GM23338 (cell line): ENCODE measurements at regions not wholly inside any gene's neighbourhood (a gene's known extent, or its start where the extent isn't known, plus 50 kb on each side); places are given as distances from the start of the nearest gene placed in this dataset.

Experiments used
- CREB1 ChIP-seq: fragments of 250-450 bp; sonication (Bioruptor Pico); IDR thresholded peaks from 2 replicates; pipeline ENCODE4 v1.5.0; 2020; ENCODE audit warnings: low read depth, mild to moderate bottlenecking, moderate library complexity
- EZH2 ChIP-seq: fragments of 200-600 bp; sonication (generic); IDR thresholded peaks from one replicate; pipeline ENCODE4 v1.8.0; 2017; ENCODE audit warnings: antibody characterized with exemption, mild to moderate bottlenecking, low read depth; ENCODE audit not compliant: unreplicated experiment
- EZH2phosphoT487 ChIP-seq: fragments of 200-600 bp; sonication (generic); IDR thresholded peaks from one replicate; pipeline ENCODE4 v1.8.1; 2018; ENCODE audit warnings: antibody characterized with exemption; ENCODE audit not compliant: unreplicated experiment
- JUNB ChIP-seq: IDR thresholded peaks from one replicate; pipeline ENCODE4 v1.6.1; 2016; ENCODE audit warnings: antibody characterized with exemption; ENCODE audit not compliant: unreplicated experiment
- NANOG ChIP-seq: IDR thresholded peaks from 2 replicates; pipeline ENCODE4 v1.6.1; 2016; ENCODE audit warnings: antibody characterized with exemption, borderline replicate concordance
- ZNF331 ChIP-seq: fragments of 250-450 bp; sonication (Bioruptor Pico); IDR thresholded peaks from 2 replicates; pipeline ENCODE4 v1.5.0; 2020; ENCODE audit warnings: low read depth, mild to moderate bottlenecking, moderate library complexity
- TF ChIP-seq, protein P1 (sequence below): fragments of 250-450 bp; sonication (Bioruptor Pico); IDR thresholded peaks from 2 replicates; pipeline ENCODE4 v1.5.0; 2020; ENCODE audit warnings: mild to moderate bottlenecking, moderate library complexity
- TF ChIP-seq, protein P2 (sequence below), 2 experiments: fragments of 200-600 bp in 1 of 2; sonication (generic) in 1 of 2; conservative IDR thresholded peaks; 2 replicates each; pipeline versions ENCODE4 v1.5.1 to v1.6.1; 2016 to 2017; ENCODE audit warnings: antibody characterized with exemption in 2 of 2, low read depth in 2 of 2, mild to moderate bottlenecking in 2 of 2, moderate library complexity in 1 of 2
- TF ChIP-seq, protein P3 (sequence below): IDR thresholded peaks from one replicate; pipeline ENCODE4 v1.6.1; 2018; ENCODE audit warnings: antibody characterized with exemption; ENCODE audit not compliant: unreplicated experiment

DNA sequence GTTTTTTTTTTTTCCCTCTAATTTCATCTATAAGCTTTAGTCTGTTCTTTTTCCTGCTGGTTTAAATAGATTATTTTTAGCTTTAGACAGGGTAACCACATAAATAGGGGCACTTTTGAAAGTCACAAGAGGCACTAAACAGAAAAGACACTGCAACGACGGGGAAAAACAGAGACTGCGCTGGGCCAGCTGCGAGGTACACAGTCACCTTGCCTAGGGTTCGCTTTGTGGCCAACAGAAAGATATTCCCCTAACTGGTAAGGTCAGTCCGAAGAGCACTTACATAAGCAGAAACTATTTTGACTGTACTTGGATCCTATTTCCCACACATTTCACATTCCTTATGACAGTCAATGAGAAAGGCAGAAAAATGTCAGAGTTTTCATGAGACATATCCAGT is 175.6 kb upstream of the PHF14 start (continued):
- TF ChIP-seq, protein P1, sequence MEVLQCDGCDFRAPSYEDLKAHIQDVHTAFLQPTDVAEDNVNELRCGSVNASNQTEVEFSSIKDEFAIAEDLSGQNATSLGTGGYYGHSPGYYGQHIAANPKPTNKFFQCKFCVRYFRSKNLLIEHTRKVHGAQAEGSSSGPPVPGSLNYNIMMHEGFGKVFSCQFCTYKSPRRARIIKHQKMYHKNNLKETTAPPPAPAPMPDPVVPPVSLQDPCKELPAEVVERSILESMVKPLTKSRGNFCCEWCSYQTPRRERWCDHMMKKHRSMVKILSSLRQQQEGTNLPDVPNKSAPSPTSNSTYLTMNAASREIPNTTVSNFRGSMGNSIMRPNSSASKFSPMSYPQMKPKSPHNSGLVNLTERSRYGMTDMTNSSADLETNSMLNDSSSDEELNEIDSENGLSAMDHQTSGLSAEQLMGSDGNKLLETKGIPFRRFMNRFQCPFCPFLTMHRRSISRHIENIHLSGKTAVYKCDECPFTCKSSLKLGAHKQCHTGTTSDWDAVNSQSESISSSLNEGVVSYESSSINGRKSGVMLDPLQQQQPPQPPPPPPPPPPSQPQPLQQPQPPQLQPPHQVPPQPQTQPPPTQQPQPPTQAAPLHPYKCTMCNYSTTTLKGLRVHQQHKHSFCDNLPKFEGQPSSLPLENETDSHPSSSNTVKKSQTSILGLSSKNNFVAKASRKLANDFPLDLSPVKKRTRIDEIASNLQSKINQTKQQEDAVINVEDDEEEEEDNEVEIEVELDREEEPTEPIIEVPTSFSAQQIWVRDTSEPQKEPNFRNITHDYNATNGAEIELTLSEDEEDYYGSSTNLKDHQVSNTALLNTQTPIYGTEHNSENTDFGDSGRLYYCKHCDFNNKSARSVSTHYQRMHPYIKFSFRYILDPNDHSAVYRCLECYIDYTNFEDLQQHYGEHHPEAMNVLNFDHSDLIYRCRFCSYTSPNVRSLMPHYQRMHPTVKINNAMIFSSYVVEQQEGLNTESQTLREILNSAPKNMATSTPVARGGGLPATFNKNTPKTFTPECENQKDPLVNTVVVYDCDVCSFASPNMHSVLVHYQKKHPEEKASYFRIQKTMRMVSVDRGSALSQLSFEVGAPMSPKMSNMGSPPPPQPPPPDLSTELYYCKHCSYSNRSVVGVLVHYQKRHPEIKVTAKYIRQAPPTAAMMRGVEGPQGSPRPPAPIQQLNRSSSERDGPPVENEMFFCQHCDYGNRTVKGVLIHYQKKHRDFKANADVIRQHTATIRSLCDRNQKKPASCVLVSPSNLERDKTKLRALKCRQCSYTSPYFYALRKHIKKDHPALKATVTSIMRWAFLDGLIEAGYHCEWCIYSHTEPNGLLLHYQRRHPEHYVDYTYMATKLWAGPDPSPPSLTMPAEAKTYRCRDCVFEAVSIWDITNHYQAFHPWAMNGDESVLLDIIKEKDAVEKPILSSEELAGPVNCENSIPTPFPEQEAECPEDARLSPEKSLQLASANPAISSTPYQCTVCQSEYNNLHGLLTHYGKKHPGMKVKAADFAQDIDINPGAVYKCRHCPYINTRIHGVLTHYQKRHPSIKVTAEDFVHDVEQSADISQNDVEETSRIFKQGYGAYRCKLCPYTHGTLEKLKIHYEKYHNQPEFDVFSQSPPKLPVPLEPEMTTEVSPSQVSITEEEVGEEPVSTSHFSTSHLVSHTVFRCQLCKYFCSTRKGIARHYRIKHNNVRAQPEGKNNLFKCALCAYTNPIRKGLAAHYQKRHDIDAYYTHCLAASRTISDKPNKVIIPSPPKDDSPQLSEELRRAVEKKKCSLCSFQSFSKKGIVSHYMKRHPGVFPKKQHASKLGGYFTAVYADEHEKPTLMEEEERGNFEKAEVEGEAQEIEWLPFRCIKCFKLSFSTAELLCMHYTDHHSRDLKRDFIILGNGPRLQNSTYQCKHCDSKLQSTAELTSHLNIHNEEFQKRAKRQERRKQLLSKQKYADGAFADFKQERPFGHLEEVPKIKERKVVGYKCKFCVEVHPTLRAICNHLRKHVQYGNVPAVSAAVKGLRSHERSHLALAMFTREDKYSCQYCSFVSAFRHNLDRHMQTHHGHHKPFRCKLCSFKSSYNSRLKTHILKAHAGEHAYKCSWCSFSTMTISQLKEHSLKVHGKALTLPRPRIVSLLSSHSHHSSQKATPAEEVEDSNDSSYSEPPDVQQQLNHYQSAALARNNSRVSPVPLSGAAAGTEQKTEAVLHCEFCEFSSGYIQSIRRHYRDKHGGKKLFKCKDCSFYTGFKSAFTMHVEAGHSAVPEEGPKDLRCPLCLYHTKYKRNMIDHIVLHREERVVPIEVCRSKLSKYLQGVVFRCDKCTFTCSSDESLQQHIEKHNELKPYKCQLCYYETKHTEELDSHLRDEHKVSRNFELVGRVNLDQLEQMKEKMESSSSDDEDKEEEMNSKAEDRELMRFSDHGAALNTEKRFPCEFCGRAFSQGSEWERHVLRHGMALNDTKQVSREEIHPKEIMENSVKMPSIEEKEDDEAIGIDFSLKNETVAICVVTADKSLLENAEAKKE = no peak
- TF ChIP-seq EZH2 = no peak
- no peak for TF ChIP-seq CREB1 (CRISPR knock-in tag)
- TF ChIP-seq, protein P2, sequence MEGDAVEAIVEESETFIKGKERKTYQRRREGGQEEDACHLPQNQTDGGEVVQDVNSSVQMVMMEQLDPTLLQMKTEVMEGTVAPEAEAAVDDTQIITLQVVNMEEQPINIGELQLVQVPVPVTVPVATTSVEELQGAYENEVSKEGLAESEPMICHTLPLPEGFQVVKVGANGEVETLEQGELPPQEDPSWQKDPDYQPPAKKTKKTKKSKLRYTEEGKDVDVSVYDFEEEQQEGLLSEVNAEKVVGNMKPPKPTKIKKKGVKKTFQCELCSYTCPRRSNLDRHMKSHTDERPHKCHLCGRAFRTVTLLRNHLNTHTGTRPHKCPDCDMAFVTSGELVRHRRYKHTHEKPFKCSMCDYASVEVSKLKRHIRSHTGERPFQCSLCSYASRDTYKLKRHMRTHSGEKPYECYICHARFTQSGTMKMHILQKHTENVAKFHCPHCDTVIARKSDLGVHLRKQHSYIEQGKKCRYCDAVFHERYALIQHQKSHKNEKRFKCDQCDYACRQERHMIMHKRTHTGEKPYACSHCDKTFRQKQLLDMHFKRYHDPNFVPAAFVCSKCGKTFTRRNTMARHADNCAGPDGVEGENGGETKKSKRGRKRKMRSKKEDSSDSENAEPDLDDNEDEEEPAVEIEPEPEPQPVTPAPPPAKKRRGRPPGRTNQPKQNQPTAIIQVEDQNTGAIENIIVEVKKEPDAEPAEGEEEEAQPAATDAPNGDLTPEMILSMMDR (conservative IDR thresholded peaks at IDR 0.05; ENCODE audit: low read depth in 2 of 2) = no peak
- TF ChIP-seq ZNF331 = no peak
- TF ChIP-seq, protein P3, sequence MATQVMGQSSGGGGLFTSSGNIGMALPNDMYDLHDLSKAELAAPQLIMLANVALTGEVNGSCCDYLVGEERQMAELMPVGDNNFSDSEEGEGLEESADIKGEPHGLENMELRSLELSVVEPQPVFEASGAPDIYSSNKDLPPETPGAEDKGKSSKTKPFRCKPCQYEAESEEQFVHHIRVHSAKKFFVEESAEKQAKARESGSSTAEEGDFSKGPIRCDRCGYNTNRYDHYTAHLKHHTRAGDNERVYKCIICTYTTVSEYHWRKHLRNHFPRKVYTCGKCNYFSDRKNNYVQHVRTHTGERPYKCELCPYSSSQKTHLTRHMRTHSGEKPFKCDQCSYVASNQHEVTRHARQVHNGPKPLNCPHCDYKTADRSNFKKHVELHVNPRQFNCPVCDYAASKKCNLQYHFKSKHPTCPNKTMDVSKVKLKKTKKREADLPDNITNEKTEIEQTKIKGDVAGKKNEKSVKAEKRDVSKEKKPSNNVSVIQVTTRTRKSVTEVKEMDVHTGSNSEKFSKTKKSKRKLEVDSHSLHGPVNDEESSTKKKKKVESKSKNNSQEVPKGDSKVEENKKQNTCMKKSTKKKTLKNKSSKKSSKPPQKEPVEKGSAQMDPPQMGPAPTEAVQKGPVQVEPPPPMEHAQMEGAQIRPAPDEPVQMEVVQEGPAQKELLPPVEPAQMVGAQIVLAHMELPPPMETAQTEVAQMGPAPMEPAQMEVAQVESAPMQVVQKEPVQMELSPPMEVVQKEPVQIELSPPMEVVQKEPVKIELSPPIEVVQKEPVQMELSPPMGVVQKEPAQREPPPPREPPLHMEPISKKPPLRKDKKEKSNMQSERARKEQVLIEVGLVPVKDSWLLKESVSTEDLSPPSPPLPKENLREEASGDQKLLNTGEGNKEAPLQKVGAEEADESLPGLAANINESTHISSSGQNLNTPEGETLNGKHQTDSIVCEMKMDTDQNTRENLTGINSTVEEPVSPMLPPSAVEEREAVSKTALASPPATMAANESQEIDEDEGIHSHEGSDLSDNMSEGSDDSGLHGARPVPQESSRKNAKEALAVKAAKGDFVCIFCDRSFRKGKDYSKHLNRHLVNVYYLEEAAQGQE = no peak
- no peak for TF ChIP-seq NANOG
- TF ChIP-seq JUNB = no peak
- TF ChIP-seq EZH2phosphoT487 = no peak
